HEK293T (cell line): ENCODE measurements at regions not wholly inside any gene's neighbourhood (a gene's known extent, or its start where the extent isn't known, plus 50 kb on each side); places are given as distances from the start of the nearest gene placed in this dataset.

ENCODE experiments used
- CTCF ChIA-PET: fragments of 350-600 bp; formaldehyde crosslinking; extraction: SDS; loops from one replicate; lab custom pipeline; 2021; ENCODE audit warnings: antibody characterized with exemption, inconsistent platforms; lab: Yijun Ruan, JAX
- POLR2A ChIA-PET: fragments of 350-600 bp; formaldehyde crosslinking; extraction: SDS; loops from one replicate; lab custom pipeline; 2020; ENCODE audit warnings: antibody characterized with exemption, inconsistent platforms; lab: Yijun Ruan, JAX
- DNase-seq: peaks from one replicate; pipeline ENCODE4 v3.0.0; 2012; ENCODE audit warnings: mixed read lengths; ENCODE audit errors: extremely low spot score
- ARNT ChIP-seq: fragments of 450-650 bp; IDR thresholded peaks from 2 replicates; pipeline ENCODE4 v1.6.1; 2017; ENCODE audit warnings: mild to moderate bottlenecking
- BHLHE40 ChIP-seq: fragments of 450-650 bp; IDR thresholded peaks from 2 replicates; pipeline ENCODE4 v1.6.1; 2016; ENCODE audit warnings: mild to moderate bottlenecking, moderate library complexity, borderline replicate concordance
- CTBP1 ChIP-seq: fragments of 450-650 bp; IDR thresholded peaks from 2 replicates; pipeline ENCODE4 v1.6.1; 2016; ENCODE audit warnings: borderline replicate concordance
- ELF4 ChIP-seq: fragments of 450-650 bp; IDR thresholded peaks from 2 replicates; pipeline ENCODE4 v1.6.1; 2017; ENCODE audit warnings: antibody characterized with exemption
- FOXA1 ChIP-seq: fragments of 450-650 bp; IDR thresholded peaks from 2 replicates; pipeline ENCODE4 v1.6.1; 2016; ENCODE audit warnings: mild to moderate bottlenecking
- FOXK2 ChIP-seq: fragments of 450-650 bp; IDR thresholded peaks from 2 replicates; pipeline ENCODE4 v1.6.1; 2016; ENCODE audit warnings: mild to moderate bottlenecking
- FOXM1 ChIP-seq: fragments of 450-650 bp; IDR thresholded peaks from 2 replicates; pipeline ENCODE4 v1.6.1; 2017; ENCODE audit warnings: mild to moderate bottlenecking, borderline replicate concordance
- HDGF ChIP-seq: fragments of 450-650 bp; IDR thresholded peaks from 2 replicates; pipeline ENCODE4 v1.6.1; 2017; ENCODE audit warnings: antibody characterized with exemption, borderline replicate concordance
- L3MBTL2 ChIP-seq: fragments of 450-650 bp; conservative IDR thresholded peaks from 2 replicates; pipeline ENCODE4 v1.6.1; 2016; ENCODE audit warnings: mild to moderate bottlenecking
- LEF1 ChIP-seq: fragments of 450-650 bp; IDR thresholded peaks from 2 replicates; pipeline ENCODE4 v1.6.1; 2017; ENCODE audit warnings: mild to moderate bottlenecking, borderline replicate concordance
- NFRKB ChIP-seq: fragments of 450-650 bp; IDR thresholded peaks from 2 replicates; pipeline ENCODE4 v1.6.1; 2016; ENCODE audit warnings: mild to moderate bottlenecking, moderate library complexity
- SP1 ChIP-seq: fragments of 450-650 bp; IDR thresholded peaks from 2 replicates; pipeline ENCODE4 v1.6.1; 2017
- SUZ12 ChIP-seq: fragments of 450-650 bp; IDR thresholded peaks from 2 replicates; pipeline ENCODE4 v1.6.1; 2016; ENCODE audit warnings: mild to moderate bottlenecking
- TARDBP ChIP-seq: fragments of 450-650 bp; IDR thresholded peaks from 2 replicates; pipeline ENCODE4 v1.6.1; 2016
- ZNF384 ChIP-seq: fragments of 450-650 bp; IDR thresholded peaks from 2 replicates; pipeline ENCODE4 v1.6.1; 2016
- TF ChIP-seq, protein P1 (sequence below): fragments of 450-650 bp; IDR thresholded peaks from 2 replicates; pipeline ENCODE4 v1.6.1; 2016

DNA sequence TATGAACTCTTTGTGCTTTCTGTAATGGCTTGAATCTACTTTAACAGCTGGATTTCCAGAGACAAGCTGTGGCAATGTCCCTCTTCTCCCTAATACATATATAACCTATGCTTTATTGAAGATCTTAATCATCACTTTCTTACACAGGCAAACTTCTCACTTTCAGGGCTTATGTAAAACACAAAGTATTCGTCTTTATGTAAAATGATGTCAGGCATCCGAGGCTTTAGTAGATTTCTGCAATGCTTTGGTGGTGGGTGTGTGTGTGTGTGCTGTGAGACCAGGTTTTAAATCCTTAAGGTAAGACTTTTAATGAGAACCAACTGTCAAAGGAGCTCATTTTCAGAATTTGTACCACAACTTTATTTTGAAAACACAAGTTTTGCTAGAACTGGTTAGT, 70.0 kb upstream of the HMGA2 start:
- CTCF ChIA-PET, result interaction anchor here (0.7 kb wide), 1 partner anchor 16 kb away, joined by 3 read pairs; no protein-coding TSS in a partner anchor
- no peak for DNase-seq
- POLR2A ChIA-PET, result interaction anchor here (0.6 to 1.0 kb wide), 2 partner anchors 13 to 415 kb away, joined by 3 to 4 read pairs; partner anchors contain the start of gene TMBIM4
- TF ChIP-seq, protein P1, sequence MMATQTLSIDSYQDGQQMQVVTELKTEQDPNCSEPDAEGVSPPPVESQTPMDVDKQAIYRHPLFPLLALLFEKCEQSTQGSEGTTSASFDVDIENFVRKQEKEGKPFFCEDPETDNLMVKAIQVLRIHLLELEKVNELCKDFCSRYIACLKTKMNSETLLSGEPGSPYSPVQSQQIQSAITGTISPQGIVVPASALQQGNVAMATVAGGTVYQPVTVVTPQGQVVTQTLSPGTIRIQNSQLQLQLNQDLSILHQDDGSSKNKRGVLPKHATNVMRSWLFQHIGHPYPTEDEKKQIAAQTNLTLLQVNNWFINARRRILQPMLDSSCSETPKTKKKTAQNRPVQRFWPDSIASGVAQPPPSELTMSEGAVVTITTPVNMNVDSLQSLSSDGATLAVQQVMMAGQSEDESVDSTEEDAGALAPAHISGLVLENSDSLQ, result no peak
- TF ChIP-seq CTBP1 (no peak), ELF4 (no peak), SP1 (no peak)

DNA sequence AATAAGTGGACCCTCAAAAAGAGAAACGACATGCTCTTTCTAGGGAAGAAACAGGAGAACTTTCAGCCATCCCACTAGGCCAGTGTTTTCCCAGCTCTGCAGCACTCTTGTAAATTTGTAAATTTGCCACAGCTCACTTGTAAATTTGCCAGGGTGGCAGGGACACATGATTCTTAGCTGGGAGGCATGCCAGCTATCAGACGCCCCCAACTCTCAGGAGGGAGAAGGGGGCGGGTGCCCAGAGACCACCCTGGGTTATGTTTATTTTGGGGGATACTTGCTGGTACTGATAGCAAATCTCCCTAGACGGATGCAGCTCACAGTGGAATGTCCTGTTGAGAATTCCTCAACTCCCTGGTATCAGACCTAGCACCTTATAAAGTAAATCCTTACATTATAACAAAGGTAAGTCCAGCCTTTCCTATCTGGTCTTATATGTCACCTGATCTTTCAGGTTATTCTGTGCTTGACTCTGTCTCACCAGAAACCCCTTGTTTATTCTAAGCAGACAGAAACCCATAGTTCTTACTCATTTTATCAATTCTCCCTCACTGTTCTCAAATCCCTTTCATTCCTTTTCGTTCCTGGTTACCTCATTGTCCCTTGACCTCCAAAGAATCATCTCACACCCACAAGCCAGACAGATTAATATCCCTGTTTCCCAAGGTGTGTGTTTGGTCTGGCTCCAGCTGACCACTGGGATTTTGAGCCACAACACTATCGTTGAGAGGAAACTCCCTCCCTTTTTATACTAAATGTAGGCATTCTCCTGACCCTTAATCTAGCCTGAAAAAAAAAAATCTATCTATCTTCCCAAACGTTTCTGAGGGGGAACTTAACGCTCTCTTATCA, 69.3 kb upstream of the HMGA2 start:
- DNase-seq, result no peak
- no peak for TF ChIP-seq L3MBTL2
- no peak for TF ChIP-seq ELF4
- TF ChIP-seq HDGF, result no peak
- TF ChIP-seq ZNF384, result no peak
- no peak for TF ChIP-seq SUZ12
- TF ChIP-seq BHLHE40, result no peak
- TF ChIP-seq TARDBP, result no peak
- TF ChIP-seq NFRKB, result no peak
- ChIA-PET POLR2A (interaction anchor here (1.0 kb wide), 1 partner anchor 14 kb away, joined by 4 read pairs; no protein-coding TSS in a partner anchor), CTCF (interaction anchor here (0.7 kb wide), 1 partner anchor 15 kb away, joined by 3 read pairs; no protein-coding TSS in a partner anchor)

DNA sequence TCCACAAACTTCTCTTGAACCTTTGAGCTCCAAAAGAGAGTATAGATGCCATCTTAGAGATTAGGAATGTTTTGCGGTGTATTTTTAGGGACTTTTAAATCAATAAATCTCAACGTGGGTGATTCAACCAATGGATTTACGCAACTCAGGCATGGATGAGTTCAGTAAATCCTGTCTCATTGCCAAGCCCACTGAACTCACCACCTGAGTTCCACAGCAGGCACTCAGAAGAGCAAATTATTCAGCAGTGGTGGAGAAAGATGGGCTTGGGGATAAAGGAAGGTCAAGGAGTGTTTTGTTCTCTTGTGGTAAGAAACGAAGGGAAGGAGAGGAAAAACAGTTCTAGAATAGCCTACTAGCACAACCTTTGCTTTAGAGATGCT, 68.7 kb upstream of the HMGA2 start:
- TF ChIP-seq CTBP1, result no peak
- TF ChIP-seq BHLHE40, result no peak
- TF ChIP-seq ZNF384, result no peak
- TF ChIP-seq TARDBP, result no peak
- TF ChIP-seq L3MBTL2, result no peak
- TF ChIP-seq SP1, result no peak
- no peak for TF ChIP-seq NFRKB
- TF ChIP-seq, protein P1, result no peak
- TF ChIP-seq LEF1, result no peak
- TF ChIP-seq SUZ12, result no peak
- TF ChIP-seq ELF4, result no peak
- no peak for TF ChIP-seq FOXM1
- TF ChIP-seq FOXA1, result no peak
- no peak for TF ChIP-seq HDGF
- no peak for TF ChIP-seq FOXK2
- no peak for TF ChIP-seq ARNT
- ChIA-PET POLR2A (no interaction called here), CTCF (no interaction called here)
- DNase-seq, result no peak

DNA sequence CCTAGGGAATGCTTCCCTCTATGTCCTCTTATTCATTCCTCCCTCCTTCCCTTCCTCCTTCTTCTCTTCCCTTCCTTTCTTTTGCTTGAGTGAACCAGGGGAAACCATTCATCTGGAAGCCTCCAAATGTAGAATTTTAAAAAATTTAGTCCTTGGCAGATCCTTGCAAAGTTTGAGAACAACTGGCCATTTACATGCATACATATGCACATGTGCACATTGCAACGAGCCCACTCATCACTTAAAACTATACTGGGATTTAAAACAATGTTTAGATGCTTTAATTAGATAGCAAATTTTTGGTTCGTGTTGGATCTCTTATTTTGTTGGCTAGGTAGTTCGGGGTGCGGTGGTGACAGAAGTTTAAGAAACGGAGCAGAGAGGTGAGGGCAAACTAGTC, 68.0 kb upstream of the HMGA2 start:
- no peak for TF ChIP-seq SUZ12
- no peak for DNase-seq
- ChIA-PET CTCF (no interaction called here), POLR2A (no interaction called here)

DNA sequence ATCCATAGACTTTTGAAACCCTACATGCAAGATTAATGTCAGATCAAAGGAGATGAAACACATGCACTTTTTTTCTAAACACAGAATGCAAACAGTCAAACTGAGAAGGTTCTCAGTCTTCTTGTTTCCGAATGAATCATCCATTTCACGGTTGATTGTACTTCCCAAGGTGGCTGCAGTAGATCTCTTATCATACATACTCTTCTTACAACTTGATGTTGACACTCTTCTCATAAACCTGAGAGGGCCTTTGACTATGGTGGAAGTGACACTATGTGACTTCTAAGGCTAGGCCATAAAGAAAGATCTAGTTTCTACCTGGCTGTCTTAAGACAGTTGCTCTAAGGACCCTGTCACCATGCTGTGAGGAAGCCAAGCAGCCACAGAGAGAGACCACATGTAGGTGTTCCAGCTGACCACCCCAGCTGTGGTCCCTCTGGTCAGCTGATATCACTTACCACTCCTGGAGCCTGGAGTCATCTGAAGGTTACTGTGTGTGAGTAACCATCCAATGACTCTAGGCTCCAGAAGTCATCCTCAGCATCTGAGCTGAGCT, 67.2 kb upstream of the HMGA2 start:
- POLR2A ChIA-PET, result interaction anchor here (1.2 kb wide), 1 partner anchor 16 kb away, joined by 7 read pairs; no protein-coding TSS in a partner anchor
- no peak for TF ChIP-seq TARDBP
- no peak for TF ChIP-seq FOXK2
- no peak for TF ChIP-seq FOXA1
- no peak for TF ChIP-seq ZNF384
- TF ChIP-seq L3MBTL2, result no peak
- no peak for TF ChIP-seq FOXM1
- no peak for TF ChIP-seq BHLHE40
- TF ChIP-seq SP1, result no peak
- TF ChIP-seq ARNT, result no peak
- no peak for TF ChIP-seq HDGF
- TF ChIP-seq SUZ12, result no peak
- TF ChIP-seq ELF4, result no peak
- TF ChIP-seq NFRKB, result no peak
- no peak for TF ChIP-seq LEF1
- DNase-seq, result no peak
- CTCF ChIA-PET, result no interaction called here

DNA sequence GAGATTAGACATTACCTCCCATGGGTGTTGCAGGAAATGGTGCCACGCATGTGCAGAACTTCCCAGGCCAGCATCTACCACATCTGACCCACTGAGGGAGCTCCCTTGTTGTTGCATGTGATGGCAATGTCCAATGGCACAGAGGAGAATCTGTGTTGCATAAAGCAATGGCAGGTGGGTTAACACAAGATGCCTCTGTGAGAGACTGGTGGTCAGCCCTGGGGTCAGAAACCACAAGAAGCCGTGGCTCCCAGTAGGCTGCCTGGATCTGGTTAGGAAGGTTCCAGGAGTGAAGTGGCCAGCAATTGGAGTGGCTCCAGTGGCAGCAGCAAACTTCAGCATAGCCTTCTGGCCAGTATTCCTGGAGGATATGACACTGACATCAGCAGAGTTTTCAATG, 65.9 kb upstream of the HMGA2 start:
- DNase-seq, result no peak
- ChIA-PET POLR2A (interaction anchor here (0.6 to 1.2 kb wide), 2 partner anchors 17 to 590 kb away, joined by 3 to 7 read pairs; no protein-coding TSS in a partner anchor), CTCF (no interaction called here)
- TF ChIP-seq ZNF384 (no peak), LEF1 (no peak), TARDBP (no peak), SUZ12 (no peak), FOXA1 (no peak), FOXK2 (no peak), ELF4 (no peak), FOXM1 (no peak), BHLHE40 (no peak)
- TF ChIP-seq, protein P1, result no peak
